GM18507 (cell line): ENCODE measurements at regions not wholly inside any gene's neighbourhood (a gene's known extent, or its start where the extent isn't known, plus 50 kb on each side); places are given as distances from the start of the nearest gene placed in this dataset.

Source experiments
- DNase-seq: peaks from one replicate; pipeline ENCODE4 v3.0.0; 2011; ENCODE audit warnings: low read depth; ENCODE audit not compliant: insufficient read length; ENCODE audit errors: extremely low spot score
- FAIRE-seq: peaks from 2 replicates; lab custom pipeline; 2011; peaks lifted over from hg19 to GRCh38; lab: Jason Lieb, UNC

DNA sequence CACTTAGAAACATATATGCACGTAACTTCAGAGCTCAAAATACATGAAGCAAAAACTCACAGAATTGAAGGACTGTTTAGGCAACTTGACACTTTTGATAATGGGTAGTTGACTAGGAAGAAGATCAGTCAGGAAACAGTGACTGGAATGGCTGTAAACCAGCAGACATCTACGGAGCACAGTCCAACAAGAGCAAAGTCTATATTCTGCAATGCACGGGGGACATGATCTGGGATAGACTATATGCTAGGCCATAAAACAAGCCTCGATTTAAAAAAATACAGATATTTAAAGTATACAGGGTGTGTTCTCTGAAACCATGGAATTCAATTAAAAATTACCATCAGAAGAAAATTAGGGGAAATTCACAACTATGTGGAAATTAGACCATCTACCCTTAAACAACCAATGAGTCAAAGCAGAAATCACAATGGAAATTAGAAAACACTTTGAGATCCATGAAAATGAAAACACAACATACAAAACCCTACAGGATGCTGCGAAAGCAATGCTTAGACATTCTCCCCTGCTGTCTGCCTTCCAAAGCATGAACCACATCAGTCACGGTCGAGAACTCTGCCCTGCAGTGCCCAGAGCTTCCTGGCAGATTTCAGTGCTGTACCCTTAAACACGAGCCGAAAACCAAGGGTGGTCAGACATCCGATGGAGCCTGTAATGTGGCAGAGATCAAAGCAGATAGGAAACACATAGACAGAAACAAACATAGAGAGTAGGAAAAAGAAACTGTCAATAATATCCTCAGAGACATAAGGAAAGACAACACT lies 651.9 kb upstream of the HS6ST1 start:
- DNase-seq, result no peak
- FAIRE-seq, result no peak

DNA sequence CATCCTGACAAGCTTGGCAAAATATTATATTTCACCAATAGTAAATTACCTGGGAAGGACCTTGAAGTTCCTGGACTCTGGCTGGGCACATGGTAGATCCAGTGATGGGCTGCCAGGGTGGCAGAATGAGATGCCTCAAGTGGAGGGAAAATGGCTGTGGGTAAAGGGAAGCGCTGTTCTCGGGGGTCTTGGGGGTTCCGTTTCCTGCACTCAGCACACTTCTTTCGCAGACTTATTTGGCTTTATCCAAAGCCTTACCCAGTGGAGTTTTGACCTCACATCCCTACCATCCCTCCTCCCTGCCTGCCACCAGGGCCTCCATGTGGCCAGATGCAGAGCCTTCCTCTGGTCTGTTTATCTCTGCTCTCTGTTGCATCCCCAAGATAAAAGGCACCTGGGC lies 654.9 kb upstream of the HS6ST1 start:
- no peak for FAIRE-seq
- DNase-seq, result no peak

DNA sequence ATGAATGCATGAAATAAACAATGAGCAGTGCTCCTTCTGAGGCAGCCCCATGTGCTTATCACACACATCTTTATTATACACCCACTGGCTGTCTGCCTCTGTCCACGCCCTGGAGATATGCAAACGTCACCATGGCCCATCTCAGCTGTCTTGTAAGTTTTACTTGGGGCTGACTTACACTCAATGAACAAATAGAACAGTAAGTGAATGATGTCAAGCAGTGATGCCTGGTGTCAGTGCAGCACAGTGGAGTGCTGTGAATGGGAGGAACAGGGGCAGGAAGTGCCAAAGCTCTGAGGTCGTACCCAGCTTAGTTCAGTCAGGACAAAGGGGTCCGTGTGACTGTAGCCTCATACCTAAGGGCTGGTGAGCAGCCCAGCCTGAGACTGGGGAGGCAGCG lies 659.5 kb upstream of the HS6ST1 start:
- no peak for DNase-seq
- FAIRE-seq, result no peak

DNA sequence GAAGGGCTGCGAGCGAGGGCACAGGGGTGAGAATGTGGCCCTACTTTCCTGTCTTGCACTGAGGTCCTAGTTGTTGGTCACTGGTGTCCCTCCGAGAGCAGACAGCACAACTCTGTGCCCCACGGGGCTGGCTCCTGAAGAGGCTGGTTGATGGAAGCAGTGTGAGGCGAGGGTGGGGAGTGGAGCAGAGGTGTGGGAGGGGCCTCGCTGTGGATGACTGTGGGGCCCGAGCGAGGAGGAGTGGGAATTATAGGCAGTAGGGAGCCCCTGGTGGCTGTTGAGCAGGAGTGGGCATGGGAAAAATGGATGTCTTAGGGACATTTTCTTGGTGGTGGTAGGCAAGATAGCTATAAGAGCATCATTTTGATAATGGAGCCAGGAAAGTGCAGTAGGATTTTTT lies 660.5 kb upstream of the HS6ST1 start:
- FAIRE-seq (no peak), DNase-seq (no peak)

DNA sequence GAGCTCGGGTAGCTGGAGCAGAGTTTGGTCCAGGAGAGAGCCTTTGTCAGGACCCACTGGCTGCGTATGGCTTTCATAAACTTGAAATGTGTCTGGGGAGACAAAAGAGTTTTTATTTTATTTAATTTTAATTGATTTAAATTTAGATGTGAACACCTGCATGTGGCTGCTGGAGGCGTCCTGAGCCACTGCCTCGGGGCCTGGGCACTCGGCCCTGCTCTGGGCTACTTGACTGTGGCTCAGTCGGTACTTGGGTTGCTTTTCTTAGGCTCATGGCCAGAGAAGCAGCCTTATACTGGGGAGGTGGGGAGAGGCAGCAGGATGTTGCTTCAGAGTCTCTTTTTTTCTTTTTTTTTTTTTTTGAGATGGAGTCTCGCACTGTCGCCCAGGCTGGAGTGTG lies 661.8 kb upstream of the HS6ST1 start:
- FAIRE-seq, result no peak
- no peak for DNase-seq

DNA sequence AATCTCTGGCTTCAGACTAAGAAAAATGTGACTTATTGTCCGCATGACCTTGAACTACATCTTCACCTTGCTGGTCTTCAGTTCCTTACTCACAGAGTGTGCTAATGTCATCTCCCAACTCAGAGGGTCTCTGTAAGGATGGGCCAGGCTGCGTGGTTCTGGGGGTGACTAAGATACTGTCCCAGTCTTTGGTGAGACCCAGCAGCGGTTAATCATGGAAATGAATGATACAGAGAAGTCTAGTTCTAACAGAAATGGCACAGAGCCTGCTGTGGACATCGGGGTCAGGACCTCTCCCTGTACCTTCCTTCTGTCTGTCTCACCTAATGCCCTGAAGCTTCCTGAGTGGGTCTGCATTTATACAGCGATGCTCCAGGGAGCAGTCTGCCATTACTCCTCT lies 662.7 kb upstream of the HS6ST1 start:
- FAIRE-seq (no peak), DNase-seq (no peak)

DNA sequence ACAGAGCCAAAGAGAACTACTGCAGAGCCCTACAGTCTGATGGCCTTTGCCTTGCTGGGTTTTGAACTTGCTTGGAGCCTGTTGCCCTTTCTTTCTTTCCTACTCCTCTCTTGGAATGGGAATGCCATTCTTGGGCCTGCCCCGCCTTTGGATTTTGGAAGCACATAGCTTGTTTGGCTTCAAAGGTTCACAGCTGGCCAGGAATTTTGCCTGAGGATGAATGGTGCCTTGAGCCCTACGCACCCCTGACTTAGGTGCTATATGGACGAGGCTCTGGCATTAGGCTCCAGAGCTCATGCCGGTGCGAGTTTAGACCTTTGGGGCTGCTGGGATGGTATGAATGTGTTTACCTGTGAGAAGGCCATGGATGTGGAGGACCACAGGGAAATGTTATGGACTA lies 663.3 kb upstream of the HS6ST1 start:
- DNase-seq (no peak), FAIRE-seq (no peak)

DNA sequence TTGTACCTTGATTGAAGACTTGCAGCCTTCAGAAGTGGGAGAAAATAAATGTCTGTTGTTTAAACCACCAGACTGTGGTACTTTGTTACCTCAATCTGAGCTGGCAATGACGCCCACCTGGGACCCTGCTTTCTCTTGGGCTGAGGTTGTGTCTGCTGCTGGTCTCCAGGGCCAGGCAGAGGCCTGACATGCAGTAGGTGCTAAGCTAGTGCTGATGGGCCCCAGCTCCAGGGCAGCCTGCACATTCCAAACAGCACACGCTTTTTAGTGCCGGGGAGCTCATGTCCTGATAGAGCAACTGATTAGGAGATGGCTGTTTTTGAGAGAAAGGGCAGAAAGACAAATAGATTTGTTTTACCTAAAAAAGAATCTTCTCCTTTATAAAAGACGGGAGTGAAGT lies 664.0 kb upstream of the HS6ST1 start:
- FAIRE-seq (no peak), DNase-seq (no peak)

DNA sequence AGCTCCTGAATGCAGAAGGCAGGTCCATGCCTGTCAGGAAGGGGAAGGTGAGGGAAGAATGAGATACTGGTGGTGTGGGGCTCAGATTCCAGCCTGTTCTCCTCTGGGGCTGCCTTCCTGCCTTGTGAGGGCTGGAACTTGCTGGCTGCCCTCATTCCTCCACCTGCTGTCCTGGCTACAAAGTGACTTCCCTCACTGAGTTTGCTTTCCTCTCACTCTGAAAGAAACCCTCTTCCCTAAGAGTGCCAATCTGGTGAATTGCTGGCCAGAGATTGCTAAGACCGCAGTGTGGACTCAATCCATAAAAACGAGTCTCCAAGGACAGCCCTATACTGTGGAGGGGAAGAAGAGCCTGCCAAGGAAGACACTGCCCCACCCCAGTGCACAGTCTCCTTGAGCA lies 664.4 kb upstream of the HS6ST1 start:
- DNase-seq (no peak), FAIRE-seq (no peak)

DNA sequence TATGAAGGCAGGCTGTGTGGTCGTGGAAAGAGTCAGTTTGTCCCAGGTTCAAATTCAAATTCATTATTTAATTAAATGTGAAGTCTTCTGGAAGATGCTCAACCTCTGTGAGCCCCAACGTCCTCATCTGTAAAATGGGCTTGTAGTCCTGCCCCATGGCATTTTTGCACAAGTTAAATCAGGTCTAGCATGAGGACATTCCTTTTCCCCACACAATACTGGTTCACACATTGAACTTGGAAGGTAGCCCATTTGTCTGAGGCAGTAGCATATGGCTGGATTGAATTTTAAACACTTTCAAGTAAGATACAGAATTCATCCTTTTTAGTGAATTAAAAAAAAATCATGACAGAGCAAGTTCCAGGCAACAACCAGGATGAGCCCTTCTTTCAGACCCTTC lies 665.4 kb upstream of the HS6ST1 start:
- FAIRE-seq (no peak), DNase-seq (no peak)

DNA sequence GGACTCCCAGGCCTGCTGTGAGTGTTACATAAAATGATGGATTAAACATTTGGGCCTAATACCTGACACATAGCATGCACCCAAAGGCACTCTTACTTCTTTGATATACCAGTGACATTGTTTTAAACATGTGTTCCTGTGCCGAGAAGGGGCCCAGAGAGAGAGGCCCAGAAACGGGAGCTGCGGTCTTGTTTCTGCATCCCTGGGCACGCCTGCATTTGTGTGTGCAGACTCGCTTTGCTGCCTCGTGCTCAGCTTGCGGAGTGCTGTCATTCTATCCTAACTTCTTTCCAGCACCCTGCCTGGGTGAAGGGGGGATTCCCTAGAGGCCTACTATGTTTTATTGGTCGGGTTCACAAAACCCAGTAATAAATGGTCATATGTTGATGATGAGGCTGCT lies 666.2 kb upstream of the HS6ST1 start:
- no peak for FAIRE-seq
- DNase-seq, result no peak

DNA sequence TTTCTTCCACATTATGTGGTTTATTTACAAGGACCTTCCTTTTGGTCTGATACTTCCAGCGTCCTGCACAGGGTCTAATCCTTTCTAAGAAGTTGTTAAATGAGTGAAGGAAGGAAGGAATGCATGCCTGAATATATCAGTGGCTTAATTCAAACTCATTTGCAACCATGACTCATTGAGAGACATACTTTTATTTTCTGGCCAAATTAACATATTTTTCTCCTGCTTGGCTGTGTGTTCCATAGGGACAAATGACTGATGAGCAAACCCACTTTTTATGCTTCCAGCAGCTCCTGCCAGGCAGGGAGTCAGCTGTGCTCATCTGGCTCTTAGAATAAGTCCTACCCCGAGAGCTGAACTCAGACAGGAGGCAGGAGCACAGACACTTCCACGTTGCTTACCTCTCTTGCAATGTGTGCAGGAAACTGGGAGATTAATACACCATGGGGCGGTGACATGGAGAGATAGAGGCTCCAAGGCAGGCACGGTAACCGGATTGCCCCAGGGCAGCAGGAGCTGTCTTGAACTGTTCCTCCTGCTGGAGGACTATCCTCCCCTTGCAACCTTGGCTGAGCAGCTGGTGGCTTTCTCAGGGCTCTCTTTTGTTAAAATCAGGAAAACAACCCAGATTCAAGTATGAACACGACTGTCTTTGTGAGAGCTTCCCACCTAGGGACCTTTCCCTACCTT lies 667.5 kb upstream of the HS6ST1 start:
- DNase-seq, result no peak
- FAIRE-seq, result no peak

DNA sequence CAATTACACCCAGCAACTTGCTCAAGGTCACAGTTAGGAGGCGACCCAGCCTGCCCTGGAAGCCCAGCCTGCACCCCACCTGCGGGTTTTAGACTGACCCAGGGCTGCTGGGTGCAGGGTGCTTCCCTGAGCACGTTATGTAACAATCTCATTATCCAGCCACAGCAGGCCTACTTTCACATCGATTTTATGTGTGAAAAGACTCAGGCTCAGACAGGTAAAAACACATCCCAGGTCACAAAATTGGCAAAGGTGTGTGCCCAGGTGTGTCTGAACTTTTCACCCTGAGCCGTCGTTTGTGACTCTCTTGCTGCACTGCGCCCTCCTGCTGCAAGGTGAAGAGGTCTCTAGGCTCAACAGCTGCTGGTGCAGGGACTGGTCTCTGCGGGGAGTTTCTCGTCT lies 668.2 kb upstream of the HS6ST1 start:
- DNase-seq, result no peak
- no peak for FAIRE-seq

DNA sequence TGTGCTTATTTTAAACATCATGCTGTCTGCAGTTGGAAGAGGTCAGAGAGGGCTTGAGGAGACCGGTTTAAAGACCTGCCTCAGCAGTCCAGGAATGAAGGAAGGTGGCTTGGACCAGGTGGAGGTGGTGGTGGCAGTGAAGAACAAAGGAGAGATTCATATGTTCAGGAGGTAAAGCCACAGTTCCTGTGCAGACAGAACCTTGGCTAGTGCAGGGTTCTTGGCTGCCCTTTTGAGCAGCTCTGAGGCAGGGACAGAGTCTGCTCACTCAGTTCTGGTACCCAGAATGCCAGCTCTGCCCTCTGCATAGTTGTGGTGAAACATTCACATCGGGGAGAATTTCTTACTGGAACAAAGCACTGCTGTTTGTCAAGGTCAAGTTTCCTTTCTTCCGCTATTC lies 669.7 kb upstream of the HS6ST1 start:
- FAIRE-seq (no peak), DNase-seq (no peak)

DNA sequence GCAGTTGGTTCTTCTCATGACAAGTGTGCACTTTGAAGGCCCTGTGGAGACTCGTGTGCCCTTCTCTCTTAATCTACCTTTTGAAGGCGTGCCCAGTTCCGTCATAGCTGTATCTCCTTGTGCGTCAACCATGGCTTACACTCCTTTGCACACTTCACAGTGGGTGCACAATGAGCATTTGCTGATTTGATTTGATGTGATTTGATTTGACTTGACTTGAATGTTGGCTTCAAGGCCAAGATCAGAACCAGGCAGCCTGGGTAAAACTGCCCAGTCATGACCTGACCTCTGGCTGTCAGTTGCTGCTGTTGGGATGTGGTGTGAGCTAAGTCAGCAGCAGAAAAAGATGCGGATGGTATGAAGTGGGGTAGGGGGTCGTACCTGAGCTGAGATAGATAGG lies 670.3 kb upstream of the HS6ST1 start:
- no peak for FAIRE-seq
- DNase-seq, result no peak

DNA sequence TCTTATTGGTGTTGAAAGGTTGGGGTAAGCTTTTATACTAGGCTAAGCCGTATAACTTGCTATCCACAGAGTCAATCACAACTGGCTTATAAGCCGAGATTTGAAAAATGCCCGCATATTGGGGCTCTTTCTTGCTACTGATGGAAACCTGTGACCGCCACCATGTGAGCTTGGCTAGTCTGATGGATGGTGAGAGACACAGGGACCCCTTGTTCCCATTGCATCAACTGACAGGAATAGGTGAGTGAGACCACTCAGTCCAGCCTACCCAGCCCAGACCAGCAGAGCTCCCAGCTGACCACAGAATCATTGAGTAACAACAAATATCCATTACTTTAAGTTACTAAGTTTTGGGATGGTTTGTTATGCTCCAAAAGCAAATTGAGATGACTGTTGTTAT lies 676.4 kb upstream of the HS6ST1 start:
- no peak for DNase-seq
- FAIRE-seq, result no peak

DNA sequence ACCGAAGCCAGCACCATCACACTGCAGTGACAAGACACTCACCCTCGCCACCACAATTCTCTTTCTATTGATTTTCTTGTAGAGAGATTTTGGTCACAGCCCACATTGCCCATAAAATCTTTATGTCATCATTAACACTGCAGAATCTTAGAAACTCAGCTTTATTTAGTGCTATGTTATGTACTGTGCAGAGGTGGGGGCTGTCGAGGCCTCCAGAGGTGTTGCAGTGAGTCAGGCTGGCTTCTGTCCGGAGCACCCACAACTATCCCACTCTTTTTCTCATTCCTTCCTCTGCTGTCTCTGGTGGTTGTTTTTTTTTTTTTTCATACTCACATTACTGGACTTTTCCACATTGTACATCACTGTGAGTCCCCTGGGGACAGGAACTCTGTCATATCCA lies 677.4 kb upstream of the HS6ST1 start:
- no peak for DNase-seq
- FAIRE-seq, result no peak

DNA sequence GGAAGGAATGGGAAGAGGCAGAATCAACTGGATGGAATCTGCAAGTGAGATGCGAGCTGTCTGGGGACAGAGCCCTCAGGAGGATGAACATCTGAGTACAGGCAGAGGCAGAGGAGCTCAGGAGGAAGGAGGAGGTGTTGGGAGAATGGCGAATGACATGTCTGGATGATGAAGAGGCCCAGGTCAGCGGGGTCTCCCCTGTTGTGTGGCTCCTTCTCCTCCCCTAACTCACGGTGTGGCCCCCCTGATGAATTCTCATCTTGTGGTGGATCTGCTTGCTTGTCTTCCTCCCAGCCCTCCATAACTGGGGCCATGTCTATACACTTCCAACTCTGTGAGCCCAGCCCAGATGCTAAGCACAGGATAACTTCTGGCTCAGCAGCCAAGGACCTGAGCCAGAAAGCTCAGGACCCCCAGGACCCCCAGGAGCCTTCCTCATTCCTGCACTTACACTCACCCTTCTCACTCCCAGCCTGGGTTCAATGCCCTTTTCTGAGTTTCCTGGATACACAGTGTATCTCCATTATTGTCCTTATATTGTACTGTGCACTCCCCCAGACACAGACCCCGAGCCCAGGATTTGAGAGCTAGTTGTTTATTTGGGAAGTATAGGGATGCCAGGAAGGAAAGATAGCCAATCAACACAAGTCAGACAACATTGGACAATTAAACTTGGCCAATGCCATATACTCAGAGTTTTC lies 678.6 kb upstream of the HS6ST1 start:
- no peak for FAIRE-seq
- DNase-seq, result no peak

DNA sequence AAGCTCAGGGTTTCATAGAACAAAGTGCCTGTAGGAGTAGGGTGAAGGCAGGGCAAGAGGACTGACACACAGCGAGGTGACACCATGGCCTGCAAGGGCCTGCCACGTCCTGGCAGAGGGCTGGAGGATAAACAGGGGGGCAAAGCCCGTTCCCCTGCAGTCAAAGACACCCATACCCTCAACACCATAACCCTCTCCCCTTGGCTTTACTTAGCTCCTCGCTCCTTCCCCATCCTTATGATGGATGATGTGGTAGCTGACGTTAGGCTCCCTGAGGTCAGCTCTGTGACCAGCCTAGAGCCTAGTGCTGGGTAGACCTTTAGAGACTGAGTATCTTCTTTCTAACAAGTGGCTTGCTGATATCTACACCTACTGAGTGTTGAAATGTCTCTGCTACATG lies 683.3 kb upstream of the HS6ST1 start:
- no peak for FAIRE-seq

DNA sequence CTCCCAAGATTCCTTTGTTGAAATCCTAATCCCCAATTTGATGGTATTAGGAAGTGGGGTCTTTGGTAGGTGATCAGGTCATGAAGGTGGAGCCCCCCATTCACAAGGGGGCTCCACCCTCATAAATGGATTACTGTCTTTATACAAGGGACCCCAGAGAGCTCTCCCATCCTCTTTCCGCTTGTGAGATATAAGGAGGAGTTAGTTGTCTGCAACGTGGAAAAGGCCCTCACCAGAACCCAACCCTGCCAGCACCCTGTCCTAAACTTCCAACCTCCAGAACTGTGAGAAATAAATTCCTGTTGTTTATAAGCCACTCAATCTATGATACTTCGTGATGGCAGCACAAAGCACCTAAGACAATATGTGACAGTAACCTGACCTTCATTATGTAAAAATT lies 684.1 kb upstream of the HS6ST1 start:
- FAIRE-seq, result no peak
- DNase-seq, result no peak

More for the DNA sequence above, 683.3 kb upstream of the HS6ST1 start:
- no peak for DNase-seq

DNA sequence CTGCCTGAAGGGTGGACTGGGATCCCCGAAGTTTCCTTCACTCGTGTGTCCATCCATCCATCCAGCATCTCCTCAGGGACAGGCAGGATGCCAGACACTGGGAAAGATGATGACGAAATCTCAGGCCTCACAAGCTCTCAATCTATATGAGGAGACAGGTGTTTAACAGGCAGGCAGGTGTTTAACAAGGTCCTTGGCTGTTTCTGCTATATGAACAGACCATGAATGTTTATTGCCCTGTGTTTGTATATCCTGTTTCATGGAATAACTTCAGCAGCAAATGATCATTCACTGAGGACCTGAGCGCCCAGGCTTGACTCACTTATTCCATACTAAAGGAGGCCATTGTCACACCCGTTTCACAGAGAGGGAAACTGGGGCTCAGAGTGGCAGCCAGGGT lies 685.8 kb upstream of the HS6ST1 start:
- DNase-seq (no peak), FAIRE-seq (no peak)
